Ishikawa (cell line): ENCODE measurements at regions not wholly inside any gene's neighbourhood (a gene's known extent, or its start where the extent isn't known, plus 50 kb on each side); places are given as distances from the start of the nearest gene placed in this dataset.

Experiments
- CEBPB ChIP-seq: IDR thresholded peaks from 2 replicates; pipeline ENCODE4 v1.6.1; 2012
- CREB1 ChIP-seq: IDR thresholded peaks from 2 replicates; pipeline ENCODE4 v1.6.1; 2012; ENCODE audit warnings: low read depth
- EGR1 ChIP-seq: IDR thresholded peaks from 2 replicates; pipeline ENCODE4 v1.6.1; 2012
- EP300 ChIP-seq: IDR thresholded peaks from 2 replicates; pipeline ENCODE4 v1.6.1; 2012; ENCODE audit warnings: borderline replicate concordance
- FOXM1 ChIP-seq: IDR thresholded peaks from 2 replicates; pipeline ENCODE4 v1.6.1; 2012; ENCODE audit warnings: low read depth, borderline replicate concordance
- NFIC ChIP-seq: IDR thresholded peaks from 2 replicates; pipeline ENCODE4 v1.6.1; 2012
- RAD21 ChIP-seq: IDR thresholded peaks from 2 replicates; pipeline ENCODE4 v1.6.1; 2012; ENCODE audit warnings: low read depth
- TAF1 ChIP-seq: IDR thresholded peaks from 2 replicates; pipeline ENCODE4 v1.6.1; 2012; ENCODE audit warnings: low read depth, mild to moderate bottlenecking
- TCF12 ChIP-seq: IDR thresholded peaks from 2 replicates; pipeline ENCODE4 v1.6.1; 2012; ENCODE audit warnings: low read depth
- TEAD4 ChIP-seq: IDR thresholded peaks from 2 replicates; pipeline ENCODE4 v1.6.1; 2012
- YY1 ChIP-seq: IDR thresholded peaks from 2 replicates; pipeline ENCODE4 v1.6.1; 2012; ENCODE audit warnings: low read depth
- ZBTB7A ChIP-seq: IDR thresholded peaks from 2 replicates; pipeline ENCODE4 v1.6.1; 2012; ENCODE audit warnings: low read depth
- TF ChIP-seq, protein P1 (sequence below): IDR thresholded peaks from 2 replicates; pipeline ENCODE4 v1.6.1; 2012
- TF ChIP-seq, protein P2 (sequence below): IDR thresholded peaks from 2 replicates; pipeline ENCODE4 v1.6.1; 2012; ENCODE audit warnings: low read depth, mild to moderate bottlenecking
- TF ChIP-seq, protein P3 (sequence below): IDR thresholded peaks from 2 replicates; pipeline ENCODE4 v1.6.1; 2012

DNA sequence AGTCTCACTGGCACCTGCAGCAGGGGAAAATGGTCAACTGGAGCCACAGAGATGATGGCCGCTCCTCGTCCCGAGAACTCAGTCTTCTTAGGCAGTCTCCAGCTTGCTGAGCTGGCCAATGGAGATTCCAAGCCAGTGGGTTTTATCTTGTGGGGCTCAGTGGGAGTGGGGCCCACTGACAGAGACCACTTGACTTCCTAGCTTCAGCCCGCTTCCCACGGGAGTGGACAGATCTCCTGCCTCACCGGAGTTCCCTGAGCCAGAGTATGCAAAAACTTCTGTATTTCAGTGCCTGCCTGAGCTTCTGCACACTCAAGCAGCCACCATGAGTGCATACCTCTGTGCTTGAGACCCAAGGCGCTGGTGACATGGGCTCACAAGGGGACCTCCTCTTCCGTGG, 105.8 kb downstream of the ZWINT start:
- TF ChIP-seq ZBTB7A = no peak
- TF ChIP-seq, protein P1, sequence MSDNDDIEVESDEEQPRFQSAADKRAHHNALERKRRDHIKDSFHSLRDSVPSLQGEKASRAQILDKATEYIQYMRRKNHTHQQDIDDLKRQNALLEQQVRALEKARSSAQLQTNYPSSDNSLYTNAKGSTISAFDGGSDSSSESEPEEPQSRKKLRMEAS = no peak
- no peak for TF ChIP-seq RAD21
- TF ChIP-seq YY1 = no peak
- TF ChIP-seq, protein P2, sequence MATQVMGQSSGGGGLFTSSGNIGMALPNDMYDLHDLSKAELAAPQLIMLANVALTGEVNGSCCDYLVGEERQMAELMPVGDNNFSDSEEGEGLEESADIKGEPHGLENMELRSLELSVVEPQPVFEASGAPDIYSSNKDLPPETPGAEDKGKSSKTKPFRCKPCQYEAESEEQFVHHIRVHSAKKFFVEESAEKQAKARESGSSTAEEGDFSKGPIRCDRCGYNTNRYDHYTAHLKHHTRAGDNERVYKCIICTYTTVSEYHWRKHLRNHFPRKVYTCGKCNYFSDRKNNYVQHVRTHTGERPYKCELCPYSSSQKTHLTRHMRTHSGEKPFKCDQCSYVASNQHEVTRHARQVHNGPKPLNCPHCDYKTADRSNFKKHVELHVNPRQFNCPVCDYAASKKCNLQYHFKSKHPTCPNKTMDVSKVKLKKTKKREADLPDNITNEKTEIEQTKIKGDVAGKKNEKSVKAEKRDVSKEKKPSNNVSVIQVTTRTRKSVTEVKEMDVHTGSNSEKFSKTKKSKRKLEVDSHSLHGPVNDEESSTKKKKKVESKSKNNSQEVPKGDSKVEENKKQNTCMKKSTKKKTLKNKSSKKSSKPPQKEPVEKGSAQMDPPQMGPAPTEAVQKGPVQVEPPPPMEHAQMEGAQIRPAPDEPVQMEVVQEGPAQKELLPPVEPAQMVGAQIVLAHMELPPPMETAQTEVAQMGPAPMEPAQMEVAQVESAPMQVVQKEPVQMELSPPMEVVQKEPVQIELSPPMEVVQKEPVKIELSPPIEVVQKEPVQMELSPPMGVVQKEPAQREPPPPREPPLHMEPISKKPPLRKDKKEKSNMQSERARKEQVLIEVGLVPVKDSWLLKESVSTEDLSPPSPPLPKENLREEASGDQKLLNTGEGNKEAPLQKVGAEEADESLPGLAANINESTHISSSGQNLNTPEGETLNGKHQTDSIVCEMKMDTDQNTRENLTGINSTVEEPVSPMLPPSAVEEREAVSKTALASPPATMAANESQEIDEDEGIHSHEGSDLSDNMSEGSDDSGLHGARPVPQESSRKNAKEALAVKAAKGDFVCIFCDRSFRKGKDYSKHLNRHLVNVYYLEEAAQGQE = no peak
- no peak for TF ChIP-seq TAF1
- TF ChIP-seq TCF12 = no peak
- TF ChIP-seq FOXM1 = no peak
- TF ChIP-seq TEAD4 = no peak
- TF ChIP-seq NFIC = no peak

DNA sequence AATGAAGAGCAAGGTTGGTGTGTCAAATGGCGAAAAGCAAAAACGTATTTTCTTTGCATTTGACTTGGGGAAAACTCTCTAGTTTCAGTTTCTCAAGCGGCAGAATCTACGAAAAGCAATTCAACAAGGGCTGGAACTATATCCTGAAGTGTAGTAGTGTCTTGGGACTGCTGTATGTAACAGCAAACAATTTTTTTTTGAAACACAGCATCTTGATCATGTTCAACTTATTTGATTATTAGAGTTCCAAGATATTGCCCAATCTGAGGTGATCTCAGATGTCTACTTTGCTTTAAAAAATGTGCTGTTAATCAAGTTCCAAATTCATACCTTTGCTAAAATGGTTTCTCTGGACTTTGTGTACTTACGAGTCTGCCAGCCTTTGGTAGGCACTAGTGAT, 120.6 kb downstream of the ZWINT start:
- no peak for TF ChIP-seq ZBTB7A
- TF ChIP-seq FOXM1 = no peak
- TF ChIP-seq, protein P3, sequence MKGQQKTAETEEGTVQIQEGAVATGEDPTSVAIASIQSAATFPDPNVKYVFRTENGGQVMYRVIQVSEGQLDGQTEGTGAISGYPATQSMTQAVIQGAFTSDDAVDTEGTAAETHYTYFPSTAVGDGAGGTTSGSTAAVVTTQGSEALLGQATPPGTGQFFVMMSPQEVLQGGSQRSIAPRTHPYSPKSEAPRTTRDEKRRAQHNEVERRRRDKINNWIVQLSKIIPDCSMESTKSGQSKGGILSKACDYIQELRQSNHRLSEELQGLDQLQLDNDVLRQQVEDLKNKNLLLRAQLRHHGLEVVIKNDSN = no peak
- TF ChIP-seq NFIC = no peak
- TF ChIP-seq CEBPB = no peak
- TF ChIP-seq EP300 = no peak
- TF ChIP-seq, protein P2 = no peak
- no peak for TF ChIP-seq YY1
- TF ChIP-seq TEAD4 = no peak
- no peak for TF ChIP-seq RAD21
- no peak for TF ChIP-seq EGR1

DNA sequence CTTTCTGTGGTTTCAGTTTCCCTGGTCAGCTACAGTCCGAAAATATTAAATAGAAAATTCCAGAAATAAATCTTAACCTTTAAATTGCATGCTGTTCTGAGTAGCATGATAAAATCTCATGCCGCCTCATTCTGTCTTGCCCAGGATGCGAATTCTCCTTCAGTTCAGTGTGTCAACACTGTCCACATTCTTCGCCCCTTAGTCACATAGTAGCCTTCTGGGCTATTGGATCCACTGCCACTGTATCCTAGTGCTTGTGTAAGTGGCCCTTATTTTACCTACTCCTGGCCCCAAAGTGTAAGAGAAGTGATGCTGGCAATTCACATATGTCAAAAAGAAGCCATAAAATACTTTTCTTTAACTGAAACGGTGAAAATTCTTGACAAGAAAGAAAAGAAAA, 129.6 kb downstream of the ZWINT start:
- TF ChIP-seq CEBPB (no peak), EGR1 (no peak), NFIC (no peak), RAD21 (no peak), EP300 (no peak), YY1 (no peak), ZBTB7A (no peak), TEAD4 (no peak), TAF1 (no peak), TCF12 (no peak), CREB1 (no peak), FOXM1 (no peak)
- TF ChIP-seq, protein P3 = no peak
- TF ChIP-seq, protein P2 = no peak
- TF ChIP-seq, protein P1 = no peak

DNA sequence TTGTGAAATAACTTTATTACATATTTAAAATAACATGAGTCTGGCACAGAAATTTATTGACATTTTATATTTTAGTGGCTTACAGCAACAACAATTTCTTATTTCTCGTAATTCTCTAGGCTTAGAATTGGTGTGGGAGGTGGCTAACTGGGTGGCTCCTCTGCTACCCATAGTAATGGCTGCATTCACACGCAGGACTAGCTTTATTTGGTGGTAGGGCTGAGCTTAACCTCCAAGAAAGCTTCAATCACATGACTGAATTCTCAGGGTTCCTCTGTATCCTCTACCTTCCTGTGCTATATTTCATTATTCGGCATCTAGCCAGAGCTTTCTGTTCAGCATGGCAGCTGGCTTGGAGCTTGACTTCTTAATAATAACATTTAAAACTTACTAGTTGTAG, 138.8 kb downstream of the ZWINT start:
- TF ChIP-seq TEAD4 (no peak), NFIC (no peak), YY1 (no peak), RAD21 (no peak), EGR1 (no peak), TAF1 (no peak), ZBTB7A (no peak)
- TF ChIP-seq, protein P3 = no peak
- TF ChIP-seq, protein P1 = no peak
